ENCODE measurements at regions not wholly inside any gene's neighbourhood (a gene's known extent, or its start where the extent isn't known, plus 50 kb on each side); places are given as distances from the start of the nearest gene placed in this dataset.

DNA sequence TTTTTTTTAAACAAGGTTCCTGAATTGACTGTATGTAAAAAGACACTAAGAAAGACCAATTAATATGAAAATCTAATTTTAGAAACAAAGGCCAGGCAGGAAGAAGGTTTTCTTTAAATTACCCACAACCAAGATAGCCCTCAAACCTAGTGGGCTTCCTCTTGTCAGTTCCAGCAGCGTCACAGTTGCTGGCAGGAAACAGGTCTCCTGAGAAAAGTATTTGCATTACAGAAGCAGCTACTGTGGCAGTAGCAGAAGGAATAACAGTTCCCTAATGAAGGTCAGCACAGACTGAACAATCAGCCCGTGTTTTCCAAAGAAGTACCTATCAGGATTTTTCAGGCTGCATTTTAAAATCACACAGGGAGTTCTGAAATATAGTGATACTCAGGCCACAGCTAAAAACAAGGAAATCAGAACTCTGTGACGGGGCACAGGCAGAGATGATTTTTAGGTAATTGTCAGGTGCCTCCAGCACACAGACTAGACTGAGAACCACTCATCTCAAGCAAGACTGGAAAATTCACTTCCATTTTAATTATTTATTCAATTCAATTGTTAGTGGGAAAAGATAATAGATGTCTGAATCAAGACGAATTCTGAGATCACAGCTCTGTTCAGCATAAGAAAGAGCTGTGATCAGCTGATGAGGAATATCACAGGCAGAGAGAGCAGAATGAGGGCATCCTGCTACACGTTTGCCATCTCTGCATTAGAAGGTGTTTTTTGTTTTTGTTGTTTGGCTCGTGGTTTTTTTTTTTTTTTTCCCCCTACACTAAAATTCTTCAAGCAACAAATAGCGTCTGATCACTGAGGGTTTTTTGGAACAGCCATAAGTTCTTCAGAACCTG, 230.5 kb upstream of the KHDRBS2 start (continued):
- TF ChIP-seq ZBTB33 (CRISPR knock-in tag; IDR thresholded peaks at IDR 0.05) = no peak
- no peak for TF ChIP-seq DIDO1 (tag; IDR thresholded peaks at IDR 0.05; ENCODE audit: low read depth)
- no peak for TF ChIP-seq ARID4B (CRISPR knock-in tag; IDR thresholded peaks at IDR 0.05)
- TF ChIP-seq RBM22 (IDR thresholded peaks at IDR 0.05; ENCODE audit: low read depth, low read length, poor library complexity, severe bottlenecking) = no peak
- TF ChIP-seq ZNF408 (CRISPR knock-in tag; IDR thresholded peaks at IDR 0.05; ENCODE audit: low read depth) = no peak
- no peak for TF ChIP-seq LCOR (CRISPR knock-in tag; IDR thresholded peaks at IDR 0.05)
- no peak for TF ChIP-seq USF2 (CRISPR knock-in tag; IDR thresholded peaks at IDR 0.05)

Measured in K562 (cell line).